Gastroesophageal sphincter (tissue), 3 donors: ENCODE measurements at regions not wholly inside any gene's neighbourhood (a gene's known extent, or its start where the extent isn't known, plus 50 kb on each side); places are given as distances from the start of the nearest gene placed in this dataset.
"Not testable (repeated sequence)": the region's sequence is repeated elsewhere in the genome, so short reads cannot be mapped to it uniquely, and the experiment has no call there.

Source experiments
- EP300 ChIP-seq: sonication (generic); formaldehyde crosslinking; IDR thresholded peaks from one replicate; pipeline ENCODE4 v1.6.1; 2017; ENCODE audit warnings: antibody characterized with exemption, mild to moderate bottlenecking
- POLR2A ChIP-seq, 2 donors: fragments of 450-650 bp; IDR thresholded peaks; one replicate each; pipeline ENCODE4 v1.6.1; 2017; ENCODE audit warnings: antibody characterized with exemption in 2 of 2, mild to moderate bottlenecking in 2 of 2, moderate library complexity in 1 of 2
- POLR2AphosphoS5 ChIP-seq: sonication (generic); formaldehyde crosslinking; IDR thresholded peaks from one replicate; pipeline ENCODE4 v1.6.1; 2017; ENCODE audit warnings: antibody characterized with exemption
- TF ChIP-seq, protein P1 (sequence below), 4 experiments: fragments of 200-600 bp in 2 of 4; fragments of 450-650 bp in 2 of 4; sonication (generic) in 1 of 4; IDR thresholded peaks; one replicate each; pipeline ENCODE4 v1.5.1; 2017 to 2019; ENCODE audit warnings: antibody characterized with exemption in 4 of 4, mild to moderate bottlenecking in 2 of 4, moderate library complexity in 2 of 4

DNA sequence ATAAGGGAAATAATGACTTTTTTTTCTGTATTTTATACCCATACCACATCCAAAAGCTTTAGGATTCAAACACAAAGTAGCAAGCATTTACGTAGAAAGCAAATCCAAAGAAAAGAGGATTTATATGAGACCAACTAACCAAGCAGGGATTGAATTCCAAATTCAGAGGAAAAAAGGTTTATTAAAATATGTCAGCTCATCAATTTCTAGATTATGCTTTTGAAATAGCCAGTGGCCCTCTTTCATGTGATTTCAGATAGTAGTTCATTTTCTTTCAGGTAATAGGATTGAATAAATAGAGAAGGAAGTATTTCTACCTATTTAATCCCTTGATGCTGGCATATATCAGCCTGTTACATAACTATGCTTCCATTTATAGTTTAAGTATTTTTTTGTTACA, 1392.7 kb downstream of the KHDRBS2 start:
- TF ChIP-seq, protein P1, sequence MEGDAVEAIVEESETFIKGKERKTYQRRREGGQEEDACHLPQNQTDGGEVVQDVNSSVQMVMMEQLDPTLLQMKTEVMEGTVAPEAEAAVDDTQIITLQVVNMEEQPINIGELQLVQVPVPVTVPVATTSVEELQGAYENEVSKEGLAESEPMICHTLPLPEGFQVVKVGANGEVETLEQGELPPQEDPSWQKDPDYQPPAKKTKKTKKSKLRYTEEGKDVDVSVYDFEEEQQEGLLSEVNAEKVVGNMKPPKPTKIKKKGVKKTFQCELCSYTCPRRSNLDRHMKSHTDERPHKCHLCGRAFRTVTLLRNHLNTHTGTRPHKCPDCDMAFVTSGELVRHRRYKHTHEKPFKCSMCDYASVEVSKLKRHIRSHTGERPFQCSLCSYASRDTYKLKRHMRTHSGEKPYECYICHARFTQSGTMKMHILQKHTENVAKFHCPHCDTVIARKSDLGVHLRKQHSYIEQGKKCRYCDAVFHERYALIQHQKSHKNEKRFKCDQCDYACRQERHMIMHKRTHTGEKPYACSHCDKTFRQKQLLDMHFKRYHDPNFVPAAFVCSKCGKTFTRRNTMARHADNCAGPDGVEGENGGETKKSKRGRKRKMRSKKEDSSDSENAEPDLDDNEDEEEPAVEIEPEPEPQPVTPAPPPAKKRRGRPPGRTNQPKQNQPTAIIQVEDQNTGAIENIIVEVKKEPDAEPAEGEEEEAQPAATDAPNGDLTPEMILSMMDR (IDR thresholded peaks at IDR 0.05): not testable (repeated sequence)
- TF ChIP-seq EP300; POLR2AphosphoS5; POLR2A (IDR thresholded peaks at IDR 0.05): not testable (repeated sequence)
